H1 (cell line): ENCODE measurements at regions not wholly inside any gene's neighbourhood (a gene's known extent, or its start where the extent isn't known, plus 50 kb on each side); places are given as distances from the start of the nearest gene placed in this dataset.

Experiments used
- CTCF ChIA-PET: fragments of 300-600 bp; sonication (Branson Sonifier 250); formaldehyde crosslinking; loops from one replicate; lab custom pipeline; 2021; ENCODE audit not compliant: partially characterized antibody; lab: Charles Lee
- POLR2A ChIA-PET: fragments of 300-600 bp; sonication (Branson Sonifier 250); formaldehyde crosslinking; loops from one replicate; lab custom pipeline; 2021; ENCODE audit warnings: inconsistent platforms; ENCODE audit not compliant: partially characterized antibody; lab: Charles Lee
- DNase-seq, 2 experiments: peaks; one replicate each; pipeline versions ENCODE4 v3.0.0 to v3.0.0-alpha.2; 2010 to 2022; ENCODE audit warnings: low spot score in 2 of 2, low read depth in 1 of 2, mixed read lengths in 1 of 2
- FAIRE-seq: peaks from 2 replicates; lab custom pipeline; 2011; peaks lifted over from hg19 to GRCh38; lab: Jason Lieb, UNC
- H2AFZ ChIP-seq: 2 replicates; pipeline ENCODE4 v1.8.1; 2012; ENCODE audit warnings: low read length, inconsistent platforms
- H2AK5ac ChIP-seq: 2 replicates; pipeline ENCODE4 v1.6.1; 2013; ENCODE audit warnings: low read depth, low read length
- H2BK120ac ChIP-seq: replicated peaks from 2 replicates; pipeline ENCODE3; 2013; ENCODE audit warnings: low read depth, low read length, inconsistent platforms
- H2BK12ac ChIP-seq: 2 replicates; pipeline ENCODE4 v1.6.1; 2013; ENCODE audit warnings: low read depth, low read length
- H2BK15ac ChIP-seq: 2 replicates; pipeline ENCODE4 v1.6.1; 2013; ENCODE audit warnings: low read length
- H2BK20ac ChIP-seq: 2 replicates; pipeline ENCODE4 v1.6.1; 2013; ENCODE audit warnings: low read length
- H2BK5ac ChIP-seq: 2 replicates; pipeline ENCODE4 v1.6.1; 2013; ENCODE audit warnings: low read depth, low read length
- H3K14ac ChIP-seq: 2 replicates; pipeline ENCODE4 v1.6.1; 2013; ENCODE audit warnings: inconsistent platforms; ENCODE audit not compliant: insufficient read length
- H3K18ac ChIP-seq: 2 replicates; pipeline ENCODE4 v1.6.1; 2013; ENCODE audit warnings: low read length; ENCODE audit errors: extremely low read depth
- H3K23ac ChIP-seq: 2 replicates; pipeline ENCODE4 v1.6.1; 2013; ENCODE audit warnings: inconsistent platforms; ENCODE audit not compliant: insufficient read length
- H3K23me2 ChIP-seq: 2 replicates; pipeline ENCODE4 v1.6.1; 2013; ENCODE audit warnings: low read depth, low read length
- H3K27ac ChIP-seq: 2 replicates; pipeline ENCODE4 v1.6.1; 2011; ENCODE audit warnings: low read depth, low read length, inconsistent platforms
- H3K27me3 ChIP-seq, 4 experiments: replicated peaks in 1 of 4; 1 replicate in 1 of 4; 2 replicates in 3 of 4; pipeline versions ENCODE4 v1.6.1 to v1.8.1; 2011 to 2013; ENCODE audit warnings: low read length in 3 of 4, mild to moderate bottlenecking in 3 of 4, inconsistent platforms in 2 of 4, mixed read lengths in 2 of 4, moderate library complexity in 1 of 4; ENCODE audit not compliant: control insufficient read depth in 3 of 4, insufficient read depth in 3 of 4; ENCODE audit errors: extremely low read depth in 1 of 4
- H3K36me3 ChIP-seq, 4 experiments: 2 replicates each; pipeline versions ENCODE4 v1.6.1 to v1.8.1; 2011 to 2013; ENCODE audit warnings: mild to moderate bottlenecking in 4 of 4, low read length in 3 of 4, moderate library complexity in 2 of 4, control low read depth in 1 of 4, inconsistent platforms in 1 of 4; ENCODE audit not compliant: insufficient read depth in 4 of 4, control insufficient read depth in 2 of 4
- H3K4ac ChIP-seq: replicated peaks from 2 replicates; pipeline ENCODE3; 2013; ENCODE audit warnings: low read length, low read depth, mixed read lengths, inconsistent platforms; ENCODE audit not compliant: insufficient read length
- H3K4me1 ChIP-seq, 4 experiments: replicated peaks in 1 of 4; 1 replicate in 1 of 4; 2 replicates in 3 of 4; pipeline versions ENCODE4 v1.6.1 to v1.8.1; 2011 to 2013; ENCODE audit warnings: low read length in 3 of 4, inconsistent platforms in 2 of 4, mixed read lengths in 1 of 4; ENCODE audit not compliant: insufficient read depth in 4 of 4, control insufficient read depth in 3 of 4
- H3K4me2 ChIP-seq, 2 experiments: 2 replicates each; pipeline versions ENCODE4 v1.6.1 to v1.8.1; 2011 to 2013; ENCODE audit warnings: low read depth in 2 of 2, low read length in 2 of 2, control low read depth in 1 of 2, inconsistent platforms in 1 of 2, mild to moderate bottlenecking in 1 of 2; ENCODE audit not compliant: insufficient read depth in 1 of 2
- H3K4me3 ChIP-seq, 4 experiments: fragments of 200-600, 300-600 bp in 1 of 4; sonication (generic), shearing (Covaris generic), sonication (Bioruptor Twin) in 1 of 4; 2 replicates each; pipeline versions ENCODE4 v1.5.1 to v1.8.1; 2011 to 2016; ENCODE audit warnings: low read length in 4 of 4, low read depth in 3 of 4, control low read depth in 2 of 4, inconsistent platforms in 2 of 4, mild to moderate bottlenecking in 2 of 4, mixed read lengths in 1 of 4, moderate library complexity in 1 of 4; ENCODE audit not compliant: insufficient read depth in 2 of 4; ENCODE audit errors: extremely low read depth in 1 of 4
- H3K56ac ChIP-seq: replicated peaks from 2 replicates; pipeline ENCODE3; 2013; ENCODE audit warnings: low read depth, mild to moderate bottlenecking, mixed read lengths, low read length, inconsistent platforms; ENCODE audit not compliant: insufficient read length
- H3K79me1 ChIP-seq: 2 replicates; pipeline ENCODE4 v1.6.1; 2013; ENCODE audit warnings: low read depth, low read length, control low read depth
- H3K79me2 ChIP-seq, 2 experiments: 2 replicates each; pipeline versions ENCODE4 v1.6.1 to v1.8.1; 2012 to 2013; ENCODE audit warnings: low read length in 2 of 2, mild to moderate bottlenecking in 2 of 2, inconsistent platforms in 1 of 2; ENCODE audit not compliant: insufficient read depth in 2 of 2, control insufficient read depth in 1 of 2
- H3K9ac ChIP-seq, 4 experiments: replicated peaks in 1 of 4; 1 replicate in 1 of 4; 2 replicates in 3 of 4; pipeline versions ENCODE4 v1.6.1 to v1.8.1; 2011 to 2013; ENCODE audit warnings: low read depth in 3 of 4, low read length in 3 of 4, control low read depth in 2 of 4, mild to moderate bottlenecking in 2 of 4, moderate library complexity in 2 of 4, inconsistent platforms in 1 of 4; ENCODE audit errors: extremely low read depth in 1 of 4
- H3K9me3 ChIP-seq, 2 experiments: 2 replicates each; pipeline versions ENCODE4 v1.6.1 to v1.8.1; 2012 to 2013; ENCODE audit warnings: mild to moderate bottlenecking in 2 of 2, moderate library complexity in 2 of 2, control low read depth in 1 of 2, inconsistent platforms in 1 of 2, low read depth in 1 of 2, low read length in 1 of 2, mixed read lengths in 1 of 2; ENCODE audit not compliant: insufficient read depth in 2 of 2
- H4K20me1 ChIP-seq, 2 experiments: replicated peaks in 1 of 2; 2 replicates each; pipeline versions ENCODE3 to v1.8.1; 2011 to 2013; ENCODE audit warnings: inconsistent platforms in 2 of 2, low read length in 2 of 2, mild to moderate bottlenecking in 1 of 2; ENCODE audit not compliant: insufficient read depth in 2 of 2, control insufficient read depth in 1 of 2
- H4K5ac ChIP-seq: 2 replicates; pipeline ENCODE4 v1.6.1; 2013; ENCODE audit warnings: low read length, low read depth, mixed read lengths, inconsistent platforms; ENCODE audit not compliant: insufficient read length
- H4K8ac ChIP-seq: 2 replicates; pipeline ENCODE4 v1.8.0; 2013; ENCODE audit warnings: mild to moderate bottlenecking, moderate library complexity, low read length, inconsistent platforms; ENCODE audit not compliant: insufficient read depth; ENCODE audit errors: extremely low read depth
- H4K91ac ChIP-seq: replicated peaks from 2 replicates; pipeline ENCODE3; 2013; ENCODE audit warnings: low read length, mixed read lengths, inconsistent platforms; ENCODE audit not compliant: insufficient read length
- BRCA1 ChIP-seq: IDR thresholded peaks from 2 replicates; pipeline ENCODE4 v1.6.1; 2012; ENCODE audit warnings: low read depth, low read length, improper control_type of control experiment
- CBX8 ChIP-seq: fragments of 300-800, 300-1000 bp; sonication (generic); IDR thresholded peaks from 2 replicates; pipeline ENCODE4 v1.7.1; 2016; ENCODE audit warnings: low read depth, low read length, borderline replicate concordance
- JUN ChIP-seq: IDR thresholded peaks from 2 replicates; pipeline ENCODE4 v1.6.1; 2011; ENCODE audit warnings: low read depth, mild to moderate bottlenecking, improper control_type of control experiment, low read length
- KDM5A ChIP-seq: fragments of 200-600 bp; IDR thresholded peaks from 2 replicates; pipeline ENCODE4 v1.7.1; 2012; ENCODE audit warnings: mild to moderate bottlenecking, low read length, inconsistent platforms, mixed read lengths
- NANOG ChIP-seq: IDR thresholded peaks from 2 replicates; pipeline ENCODE4 v1.6.1; 2011; ENCODE audit warnings: low read length, low read depth, mild to moderate bottlenecking, inconsistent platforms; ENCODE audit not compliant: insufficient read depth, poor library complexity, severe bottlenecking
- POLR2A ChIP-seq, 2 experiments: IDR thresholded peaks; 1 replicate in 1 of 2; 2 replicates in 1 of 2; pipeline ENCODE4 v1.6.1; 2011; ENCODE audit warnings: low read depth in 2 of 2, low read length in 2 of 2, mild to moderate bottlenecking in 2 of 2; ENCODE audit errors: control extremely low read depth in 1 of 2
- POLR2AphosphoS5 ChIP-seq: IDR thresholded peaks from 2 replicates; pipeline ENCODE4 v1.6.1; 2011; ENCODE audit warnings: low read depth, low read length
- RAD21 ChIP-seq, 2 experiments: IDR thresholded peaks in 1 of 2; conservative IDR thresholded peaks in 1 of 2; 2 replicates each; pipeline ENCODE4 v1.6.1; 2011; ENCODE audit warnings: low read depth in 2 of 2, low read length in 2 of 2, improper control_type of control experiment in 1 of 2, inconsistent platforms in 1 of 2, mild to moderate bottlenecking in 1 of 2, moderate library complexity in 1 of 2
- RBBP5 ChIP-seq: IDR thresholded peaks from 2 replicates; pipeline ENCODE4 v1.7.1; 2012; ENCODE audit warnings: low read depth, mild to moderate bottlenecking, inconsistent platforms, low read length, moderate library complexity, borderline replicate concordance
- RFX5 ChIP-seq: IDR thresholded peaks from 2 replicates; pipeline ENCODE4 v1.6.1; 2011; ENCODE audit warnings: low read depth, low read length, improper control_type of control experiment, borderline replicate concordance
- SIX5 ChIP-seq: IDR thresholded peaks from 2 replicates; pipeline ENCODE4 v1.6.1; 2011; ENCODE audit warnings: mild to moderate bottlenecking, low read depth, low read length
- TAF1 ChIP-seq: IDR thresholded peaks from 2 replicates; pipeline ENCODE4 v1.6.1; 2011; ENCODE audit warnings: mild to moderate bottlenecking, low read depth, low read length
- TCF12 ChIP-seq: IDR thresholded peaks from 2 replicates; pipeline ENCODE4 v1.6.1; 2011; ENCODE audit warnings: low read depth, mild to moderate bottlenecking, low read length
- USF2 ChIP-seq: IDR thresholded peaks from 2 replicates; pipeline ENCODE4 v1.6.1; 2011; ENCODE audit warnings: low read length, improper control_type of control experiment
- WGBS, 2 experiments: shearing (Covaris generic) in 1 of 2; methylation state at CpG; one replicate each; pipeline versions ENCODE4 v1.1.6 to v1.1.7; 2013 to 2015; ENCODE audit warnings: low lambda C conversion rate in 2 of 2, mixed read lengths in 2 of 2, inconsistent platforms in 1 of 2, low coverage in 1 of 2, missing lambda C conversion rate in 1 of 2; ENCODE audit not compliant: insufficient replicate concordance in 2 of 2, insufficient coverage in 1 of 2, insufficient read length in 1 of 2; ENCODE audit errors: extremely low coverage in 1 of 2, missing lambda C conversion rate in 1 of 2; 5-methylcytosine and 5-hydroxymethylcytosine counted together

GRCh38 chr19:53703361-53703760 is 71.6 kb downstream of the DPRX start:
- Histone ChIP-seq H2AK5ac (no peak overlapping the region), H3K4ac (peak overlapping the region; percentile 67), H2BK12ac (no peak overlapping the region), H3K36me3 (peaks cover 0 to 21% (median 2%) of the 10 kb centered on the region in 4 experiments; a peak in 4 of 8 replicates), H3K4me3 (no peak overlapping the region), H2BK20ac (no peak overlapping the region), H3K56ac (no peak overlapping the region), H3K27me3 (no peaks in the 10 kb centered on the region), H3K79me1 (no peaks in the 10 kb centered on the region), H3K18ac (no peak overlapping the region), H2AFZ (no peak overlapping the region), H3K23ac (no peak overlapping the region), H3K14ac (no peak overlapping the region), H2BK120ac (no peak overlapping the region), H3K9ac (no peak overlapping the region), H3K4me2 (no peak overlapping the region), H4K91ac (no peak overlapping the region), H3K79me2 (no peaks in the 10 kb centered on the region), H2BK15ac (no peak overlapping the region), H3K9me3 (peaks cover 2% of the 10 kb centered on the region in 2 experiments; a peak in 2 of 4 replicates), H4K5ac (no peak overlapping the region), H3K27ac (no peak overlapping the region), H4K8ac (no peak overlapping the region), H4K20me1 (no peaks in the 10 kb centered on the region), H3K23me2 (no peaks in the 10 kb centered on the region), H3K4me1 (peaks cover 0 to 3% (median 0%) of the 10 kb centered on the region in 4 experiments; a peak in 3 of 7 replicates), H2BK5ac (no peak overlapping the region)
- ChIA-PET POLR2A (no interaction called here), CTCF (interaction anchor here (1.9 kb wide), 1 partner anchor 8 kb away, joined by 4 read pairs; no protein-coding TSS in a partner anchor)
- no peak for FAIRE-seq
- no peak for DNase-seq
- WGBS, 2 experiments: 89% methylated on average over 6 of the region's 6 CpGs; no CpG with 5 or more reads in 1 of the 2 experiments
- TF ChIP-seq BRCA1: no peak
- no peak for TF ChIP-seq CBX8
- TF ChIP-seq TAF1: no peak
- TF ChIP-seq USF2: no peak
- no peak for TF ChIP-seq KDM5A
- no peak for TF ChIP-seq JUN
- no peak for TF ChIP-seq RFX5
- no peak for TF ChIP-seq TCF12
- TF ChIP-seq RBBP5: no peak
- TF ChIP-seq NANOG: no peak
- no peak for TF ChIP-seq SIX5
- TF ChIP-seq POLR2AphosphoS5: no peak
- no peak for TF ChIP-seq RAD21 (IDR thresholded peaks at IDR 0.05 in 1 of 2, conservative IDR thresholded peaks at IDR 0.05 in 1 of 2; ENCODE audit: low read depth in 2 of 2, low read length in 2 of 2)
- no peak for TF ChIP-seq POLR2A (IDR thresholded peaks at IDR 0.05; ENCODE audit: control extremely low read depth in 1 of 2, low read depth in 2 of 2, low read length in 2 of 2)
